SK-N-SH (cell line): ENCODE measurements at regions not wholly inside any gene's neighbourhood (a gene's known extent, or its start where the extent isn't known, plus 50 kb on each side); places are given as distances from the start of the nearest gene placed in this dataset.

Experiments
- MEF2A ChIP-seq: IDR thresholded peaks from 2 replicates; pipeline ENCODE4 v1.4.0; 2012; ENCODE audit warnings: low read depth, borderline replicate concordance
- REST ChIP-seq: IDR thresholded peaks from 2 replicates; pipeline ENCODE4 v1.6.1; 2012; ENCODE audit warnings: mild to moderate bottlenecking, low read depth, low read length, moderate library complexity

GRCh38 chr7:49397750-49398149 is 375.7 kb upstream of the VWC2 start:
- TF ChIP-seq REST (no peak), MEF2A (no peak)
